Skeletal muscle tissue (tissue), 3 donors: ENCODE measurements at regions not wholly inside any gene's neighbourhood (a gene's known extent, or its start where the extent isn't known, plus 50 kb on each side); places are given as distances from the start of the nearest gene placed in this dataset.

Experiments used
- H3K27ac ChIP-seq: one replicate; pipeline ENCODE4 v1.7.0; 2013; ENCODE audit warnings: mild to moderate bottlenecking, low read depth, low read length, inconsistent platforms
- H3K27me3 ChIP-seq, 3 donors: one replicate each; pipeline ENCODE4 v1.7.0; 2013; ENCODE audit warnings: low read length in 3 of 3; ENCODE audit not compliant: control insufficient read depth in 3 of 3, insufficient read depth in 3 of 3
- H3K36me3 ChIP-seq, 3 donors: one replicate each; pipeline ENCODE4 v1.7.0; 2013; ENCODE audit warnings: low read length in 3 of 3; ENCODE audit not compliant: control insufficient read depth in 3 of 3, insufficient read depth in 3 of 3
- H3K4me1 ChIP-seq, 3 donors: one replicate each; pipeline ENCODE4 v1.7.0; 2013; ENCODE audit warnings: low read length in 3 of 3, mild to moderate bottlenecking in 3 of 3; ENCODE audit not compliant: control insufficient read depth in 3 of 3, insufficient read depth in 3 of 3
- H3K4me3 ChIP-seq, 3 donors: one replicate each; pipeline ENCODE4 v1.7.0; 2013; ENCODE audit warnings: low read length in 3 of 3
- H3K9ac ChIP-seq, 3 donors: one replicate each; pipeline ENCODE4 v1.7.0; 2013; ENCODE audit warnings: low read length in 3 of 3, mild to moderate bottlenecking in 3 of 3, moderate library complexity in 2 of 3, low read depth in 1 of 3
- H3K9me3 ChIP-seq, 3 donors: one replicate each; pipeline ENCODE4 v1.7.0; 2013; ENCODE audit warnings: low read length in 3 of 3; ENCODE audit not compliant: control insufficient read depth in 3 of 3
- donor health status: Osteomylitis.

DNA sequence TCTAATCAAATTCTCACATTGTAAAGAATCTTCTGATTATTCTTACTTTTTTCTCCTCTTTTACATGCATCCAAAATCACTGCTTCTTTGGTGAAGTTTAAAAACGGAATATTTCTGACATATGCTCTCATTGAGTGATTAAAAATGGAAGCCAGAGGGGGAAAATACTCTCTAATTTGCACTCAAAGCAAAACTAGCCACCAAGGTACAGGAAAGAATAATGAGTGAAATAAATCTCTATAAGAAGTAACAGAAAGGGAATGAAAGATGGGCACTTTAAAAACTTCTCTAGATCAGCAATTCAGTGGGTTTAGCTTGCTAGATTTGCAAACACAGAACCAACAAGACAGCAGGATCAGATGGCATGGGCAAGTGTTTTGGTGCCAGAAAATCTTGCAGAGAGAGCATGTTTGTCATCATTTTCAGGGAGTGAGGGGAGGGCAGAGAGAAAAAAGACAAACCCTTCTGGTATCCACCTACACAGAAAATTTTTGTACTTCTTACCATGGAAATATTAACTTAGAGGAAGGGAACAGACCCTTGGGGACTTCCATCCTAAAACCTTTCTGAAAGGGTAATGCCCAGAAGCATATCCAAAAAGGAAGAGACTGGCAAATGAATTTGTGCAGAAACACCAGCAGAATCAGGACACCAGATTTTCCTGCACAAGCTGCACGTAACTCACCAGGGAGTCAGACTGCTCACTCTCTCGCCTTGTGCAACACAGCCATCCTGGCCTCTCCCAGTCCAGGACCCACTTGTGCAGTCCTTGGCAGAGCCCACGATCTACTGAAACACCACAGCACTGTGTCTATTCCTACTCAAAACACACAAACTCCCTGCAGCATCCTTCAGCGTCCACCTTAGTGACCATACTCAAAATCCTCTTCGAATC is 270.2 kb upstream of the PRDM1 start:
- H3K9me3 ChIP-seq: no peaks in the 10 kb centered on the region
- H3K27me3 ChIP-seq: no peaks in the 10 kb centered on the region
- no peak overlapping the region for H3K9ac ChIP-seq
- H3K4me1 ChIP-seq: peaks cover 0 to 7% (median 3%) of the 10 kb centered on the region in 3 donors
- no peak overlapping the region for H3K27ac ChIP-seq
- H3K4me3 ChIP-seq: no peak overlapping the region
- no peaks in the 10 kb centered on the region for H3K36me3 ChIP-seq

GRCh38 chr6:105814745-105815536 is 271.2 kb upstream of the PRDM1 start:
- H3K4me3 ChIP-seq: no peak overlapping the region
- H3K4me1 ChIP-seq: peaks cover 0 to 16% (median 11%) of the 10 kb centered on the region in 3 donors
- no peaks in the 10 kb centered on the region for H3K27me3 ChIP-seq
- no peak overlapping the region for H3K9ac ChIP-seq
- no peak overlapping the region for H3K27ac ChIP-seq
- no peaks in the 10 kb centered on the region for H3K36me3 ChIP-seq
- no peaks in the 10 kb centered on the region for H3K9me3 ChIP-seq

GRCh38 chr6:105810922-105811482 is 275.1 kb upstream of the PRDM1 start:
- Histone ChIP-seq H3K9ac (no peak overlapping the region), H3K27ac (peak overlapping the region; percentile 9), H3K4me1 (peaks cover 0 to 16% (median 16%) of the 10 kb centered on the region in 3 donors), H3K27me3 (no peaks in the 10 kb centered on the region), H3K36me3 (no peaks in the 10 kb centered on the region), H3K4me3 (no peak overlapping the region), H3K9me3 (no peaks in the 10 kb centered on the region)

- H3K9ac ChIP-seq: no peak overlapping the region
- peak overlapping the region; percentile 9 for H3K27ac ChIP-seq
- H3K36me3 ChIP-seq: no peaks in the 10 kb centered on the region
- no peaks in the 10 kb centered on the region for H3K27me3 ChIP-seq
- no peak overlapping the region for H3K4me3 ChIP-seq
- peaks cover 0 to 16% (median 16%) of the 10 kb centered on the region in 3 donors for H3K4me1 ChIP-seq
- no peaks in the 10 kb centered on the region for H3K9me3 ChIP-seq
These were observed 275.8 kb upstream of the PRDM1 start for GRCh38 chr6:105810105-105810921.

- H3K9ac ChIP-seq: no peak overlapping the region
- H3K27me3 ChIP-seq: no peaks in the 10 kb centered on the region
- no peaks in the 10 kb centered on the region for H3K36me3 ChIP-seq
- H3K4me1 ChIP-seq: peaks cover 0 to 16% (median 14%) of the 10 kb centered on the region in 3 donors
- no peak overlapping the region for H3K27ac ChIP-seq
- H3K9me3 ChIP-seq: no peaks in the 10 kb centered on the region
- H3K4me3 ChIP-seq: no peak overlapping the region
These were observed 277.6 kb upstream of the PRDM1 start for GRCh38 chr6:105808571-105808970.

DNA sequence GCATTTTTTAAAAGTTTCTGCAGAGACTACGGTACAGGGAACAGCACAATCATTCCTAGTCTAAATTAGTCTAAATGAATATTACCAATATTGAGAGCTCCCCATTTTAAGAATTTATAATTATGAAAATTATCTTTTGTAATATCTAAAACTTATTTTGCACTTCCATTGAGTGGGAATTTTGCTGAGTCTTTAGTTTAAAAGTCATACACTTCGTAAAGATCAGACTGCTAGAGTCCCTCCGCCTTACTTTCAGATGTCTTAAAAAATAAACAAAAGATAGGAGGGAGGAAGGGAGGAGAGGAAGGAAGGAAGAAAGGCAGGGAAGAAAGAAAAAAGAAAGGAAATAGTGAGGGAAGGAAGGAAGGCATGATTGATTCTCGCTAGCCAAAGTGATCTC is 278.2 kb upstream of the PRDM1 start:
- no peaks in the 10 kb centered on the region for H3K36me3 ChIP-seq
- H3K27me3 ChIP-seq: no peaks in the 10 kb centered on the region
- H3K4me3 ChIP-seq: no peak overlapping the region
- no peak overlapping the region for H3K9ac ChIP-seq
- H3K9me3 ChIP-seq: no peaks in the 10 kb centered on the region
- H3K4me1 ChIP-seq: peaks cover 0 to 16% (median 14%) of the 10 kb centered on the region in 3 donors
- no peak overlapping the region for H3K27ac ChIP-seq

GRCh38 chr6:105806486-105806920 is 279.6 kb upstream of the PRDM1 start:
- no peak overlapping the region for H3K27ac ChIP-seq
- H3K4me1 ChIP-seq: peaks cover 0 to 16% (median 14%) of the 10 kb centered on the region in 3 donors
- H3K27me3 ChIP-seq: no peaks in the 10 kb centered on the region
- H3K9me3 ChIP-seq: peaks cover 0 to 2% (median 0%) of the 10 kb centered on the region in 3 donors
- H3K36me3 ChIP-seq: no peaks in the 10 kb centered on the region
- H3K9ac ChIP-seq: no peak overlapping the region
- H3K4me3 ChIP-seq: no peak overlapping the region

DNA sequence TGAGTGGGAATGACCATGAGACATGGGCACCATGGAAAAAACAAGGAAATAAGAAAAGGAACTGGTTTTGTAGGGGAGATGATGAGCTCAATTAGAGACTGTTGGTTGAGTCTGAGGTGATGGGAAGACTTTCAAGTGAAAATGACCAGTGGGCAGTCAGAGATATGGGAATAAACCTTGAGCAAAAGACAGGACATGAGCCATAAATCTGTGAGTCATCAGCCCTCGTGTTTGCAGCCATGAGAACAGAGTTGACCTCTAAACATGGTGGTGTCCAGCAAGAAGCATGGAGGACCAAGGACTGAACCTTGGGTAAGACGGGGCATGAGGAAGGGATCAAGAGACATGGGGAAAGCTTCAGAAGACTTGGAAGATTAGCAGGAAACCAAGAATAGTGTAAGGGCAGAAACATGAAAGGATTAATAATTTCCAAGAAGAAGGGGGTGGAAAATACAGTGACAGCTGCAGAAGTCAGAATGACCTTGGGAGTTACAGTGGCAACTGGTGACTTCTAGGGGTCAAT is 280.6 kb upstream of the PRDM1 start:
- H3K27ac ChIP-seq: no peak overlapping the region
- H3K36me3 ChIP-seq: no peaks in the 10 kb centered on the region
- peaks cover 0 to 2% (median 0%) of the 10 kb centered on the region in 3 donors for H3K9me3 ChIP-seq
- no peak overlapping the region for H3K9ac ChIP-seq
- H3K4me1 ChIP-seq: peaks cover 0 to 13% (median 11%) of the 10 kb centered on the region in 3 donors
- no peak overlapping the region for H3K4me3 ChIP-seq
- H3K27me3 ChIP-seq: no peaks in the 10 kb centered on the region

GRCh38 chr6:105804424-105804823 is 281.7 kb upstream of the PRDM1 start:
- Histone ChIP-seq H3K9me3 (peaks cover 0 to 2% (median 0%) of the 10 kb centered on the region in 3 donors), H3K27ac (no peak overlapping the region), H3K4me3 (no peak overlapping the region), H3K4me1 (peaks cover 1 to 5% (median 4%) of the 10 kb centered on the region in 3 donors), H3K9ac (no peak overlapping the region), H3K36me3 (no peaks in the 10 kb centered on the region), H3K27me3 (no peaks in the 10 kb centered on the region)
